HepG2 (cell line): ENCODE measurements at regions not wholly inside any gene's neighbourhood (a gene's known extent, or its start where the extent isn't known, plus 50 kb on each side); places are given as distances from the start of the nearest gene placed in this dataset.

ENCODE experiments used
- ATAC-seq: fragments of 200-7000 bp; cut with Tn5 transposase; 3 replicates; pipeline ENCODE4 v1.9.1; 2020; ENCODE audit warnings: mild to moderate bottlenecking, moderate library complexity
- BruUV-seq: library from RNA; stranded (reverse); fragments of 400-500 nt; replicated peaks from 2 replicates; lab custom pipeline; 2021; lab: Mats Ljungman, UMichigan
- CTCF ChIA-PET: fragments of 300-600 bp; formaldehyde crosslinking; extraction: SDS; loops from one replicate; lab custom pipeline; 2021; ENCODE audit warnings: low total read pairs, inconsistent platforms, low intra/inter-chr PET ratio; lab: Yijun Ruan, JAX
- POLR2A ChIA-PET: fragments of 350-600 bp; sonication (Branson Sonifier 250); formaldehyde crosslinking; loops from one replicate; lab custom pipeline; 2020; ENCODE audit warnings: antibody characterized with exemption, inconsistent platforms; lab: Yijun Ruan, JAX
- DNase-seq: peaks from one replicate; pipeline ENCODE4 v3.0.0-alpha.2; 2015; ENCODE audit warnings: low spot score
- FAIRE-seq: peaks from 3 replicates; lab custom pipeline; 2011; peaks lifted over from hg19 to GRCh38; lab: Jason Lieb, UNC
- H2AFZ ChIP-seq: one replicate; pipeline ENCODE4 v1.6.1; 2011; ENCODE audit warnings: low read length, inconsistent platforms
- H3K27ac ChIP-seq: fragments of 300-600 bp; 3 replicates; pipeline ENCODE4 v1.8.0; 2011; ENCODE audit warnings: mixed run types, mild to moderate bottlenecking, mixed read lengths, low read length, inconsistent platforms; ENCODE audit not compliant: insufficient read depth; ENCODE audit errors: extremely low read length
- H3K27me3 ChIP-seq, 2 experiments: fragments of 200-600 bp in 1 of 2; 2 replicates in 1 of 2; 3 replicates in 1 of 2; pipeline versions ENCODE4 v1.6.0 to v1.8.0; 2011; ENCODE audit warnings: low read length in 2 of 2, mild to moderate bottlenecking in 2 of 2, moderate library complexity in 2 of 2, inconsistent platforms in 1 of 2; ENCODE audit not compliant: insufficient read depth in 2 of 2, control insufficient read depth in 1 of 2
- H3K36me3 ChIP-seq, 2 experiments: fragments of 200-600 bp in 1 of 2; replicated peaks in 1 of 2; 2 replicates in 1 of 2; 3 replicates in 1 of 2; pipeline versions ENCODE4 v1.5.1 to v1.8.0; 2011; ENCODE audit warnings: low read length in 2 of 2, inconsistent platforms in 1 of 2; ENCODE audit not compliant: insufficient read depth in 2 of 2, control insufficient read depth in 1 of 2
- H3K4me1 ChIP-seq: 2 replicates; pipeline ENCODE4 v1.5.1; 2012; ENCODE audit warnings: low read length, inconsistent platforms; ENCODE audit not compliant: insufficient read depth
- H3K4me2 ChIP-seq: 2 replicates; pipeline ENCODE4 v1.6.0; 2011; ENCODE audit warnings: low read depth, low read length, inconsistent platforms
- H3K4me3 ChIP-seq, 3 experiments: fragments of 200-600 bp in 1 of 3; sonication (generic), shearing (Covaris generic) in 1 of 3; replicated peaks in 1 of 3; 2 replicates each; pipeline ENCODE4 v1.5.1; 2011 to 2016; ENCODE audit warnings: low read length in 3 of 3, inconsistent platforms in 2 of 3, low read depth in 2 of 3, mild to moderate bottlenecking in 2 of 3, control low read depth in 1 of 3, mixed read lengths in 1 of 3; ENCODE audit not compliant: insufficient read depth in 1 of 3
- H3K79me2 ChIP-seq: one replicate; pipeline ENCODE4 v1.6.1; 2011; ENCODE audit warnings: low read length, inconsistent platforms; ENCODE audit not compliant: insufficient read depth
- H3K9ac ChIP-seq: 2 replicates; pipeline ENCODE4 v1.6.0; 2011; ENCODE audit warnings: mild to moderate bottlenecking, low read depth, low read length, inconsistent platforms; ENCODE audit not compliant: insufficient read depth
- H3K9me3 ChIP-seq: 2 replicates; pipeline ENCODE4 v1.5.1; 2012; ENCODE audit warnings: mild to moderate bottlenecking, low read length
- H4K20me1 ChIP-seq: 2 replicates; pipeline ENCODE4 v1.6.0; 2011; ENCODE audit warnings: inconsistent platforms, mild to moderate bottlenecking, low read length, moderate library complexity; ENCODE audit not compliant: insufficient read depth
- KDM6A ChIP-seq: IDR thresholded peaks from 2 replicates; pipeline ENCODE4 v1.6.1; 2016; ENCODE audit warnings: low read depth
- SP2 ChIP-seq: sonication (generic); formaldehyde crosslinking; IDR thresholded peaks from 2 replicates; pipeline ENCODE4 v1.5.1; 2020; ENCODE audit warnings: mild to moderate bottlenecking, missing genetic modification reagents
- ZFP1 ChIP-seq: IDR thresholded peaks from 2 replicates; pipeline ENCODE4 v1.6.1; 2016
- ZNF10 ChIP-seq: sonication (generic); formaldehyde crosslinking; IDR thresholded peaks from 2 replicates; pipeline ENCODE4 v1.4.0; 2020; ENCODE audit warnings: mild to moderate bottlenecking, low read depth, missing genetic modification reagents, borderline replicate concordance
- ZNF354B ChIP-seq: sonication (generic); formaldehyde crosslinking; IDR thresholded peaks from 2 replicates; pipeline ENCODE4 v1.8.0; 2022; ENCODE audit warnings: mild to moderate bottlenecking, missing genetic modification reagents
- ZNF430 ChIP-seq: sonication (generic); formaldehyde crosslinking; IDR thresholded peaks from 2 replicates; pipeline ENCODE4 v1.9.0; 2021; ENCODE audit warnings: mild to moderate bottlenecking, missing genetic modification reagents
- WGBS: methylation state at CpG from one replicate; pipeline ENCODE4 v1.1.6; 2017; ENCODE audit warnings: low lambda C conversion rate; 5-methylcytosine and 5-hydroxymethylcytosine counted together
- in situ Hi-C: cut with HindIII; loops from 2 replicates; pipeline ENCODE4 v1.10.0; 2017; ENCODE audit warnings: low pct_unique_long_range_greater_than_20kb; ENCODE audit not compliant: extremely low pct_ligation_motif_present
- intact Hi-C: fragments of 100-400 bp; cut with micrococcal nuclease; formaldehyde crosslinking; loops from one replicate; pipeline ENCODE4 v1.10.0; 2022; ENCODE audit not compliant: unreplicated experiment
- TF ChIP-seq, protein P1 (sequence below): sonication (generic); formaldehyde crosslinking; IDR thresholded peaks from 2 replicates; pipeline ENCODE4 v1.5.1; 2020; ENCODE audit warnings: mild to moderate bottlenecking, missing genetic modification reagents

DNA sequence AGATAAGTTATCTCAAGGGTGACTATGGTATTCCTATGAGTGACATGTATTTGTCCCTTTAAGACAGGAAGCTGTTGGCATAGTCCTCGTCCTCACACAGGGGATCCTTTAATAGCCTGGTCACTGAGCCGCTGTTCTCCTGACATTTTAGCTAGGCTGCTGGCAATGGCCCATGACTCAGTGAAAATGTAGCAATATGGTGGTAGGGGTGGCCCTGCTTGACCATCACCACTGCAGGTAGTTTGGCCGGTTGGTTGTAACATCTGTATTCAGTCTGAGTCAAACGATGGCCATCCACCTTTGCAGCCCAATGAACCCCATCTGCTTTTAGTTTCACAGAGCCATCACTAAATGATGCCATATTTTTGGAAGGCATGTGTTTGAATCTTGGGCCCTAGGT lies 110.1 kb upstream of the RAB18 start (continued):
- no peak for TF ChIP-seq ZNF354B (CRISPR knock-in tag)

DNA sequence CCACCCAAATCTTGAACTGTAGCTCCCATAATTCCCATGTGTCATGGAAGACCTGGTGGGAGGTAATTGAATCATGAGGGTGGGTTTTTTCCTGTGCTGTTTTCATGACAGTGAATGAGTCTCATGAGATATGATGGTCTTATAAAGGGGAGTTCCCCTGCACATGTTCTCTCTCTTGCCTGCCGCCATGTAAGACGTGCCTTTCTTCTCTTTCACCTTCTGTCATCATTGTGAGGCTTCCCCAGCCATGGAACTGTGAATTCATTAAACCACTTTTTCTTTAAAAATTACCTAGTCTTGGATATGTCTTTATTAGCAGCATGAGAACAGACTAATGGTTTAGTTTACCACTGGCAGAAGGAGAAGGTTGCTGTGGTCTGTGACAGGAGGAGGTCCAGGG lies 111.5 kb upstream of the RAB18 start:
- BruUV-seq: no TSS peak
- CTCF ChIA-PET: no interaction called here
- no peak overlapping the region for H2AFZ ChIP-seq
- DNase-seq (no peak), FAIRE-seq (no peak), ATAC-seq (no peak)
- H3K27ac ChIP-seq: no peak overlapping the region
- in situ Hi-C loops (no loop called here), intact Hi-C loops (no loop called here)
- H3K4me1 ChIP-seq: no peaks in the 10 kb centered on the region
- no peaks in the 10 kb centered on the region for H3K36me3 ChIP-seq
- no peaks in the 10 kb centered on the region for H4K20me1 ChIP-seq
- no peak overlapping the region for H3K9ac ChIP-seq
- POLR2A ChIA-PET: no interaction called here
- 0% methylated on average over 2 of the region's 2 CpGs for WGBS
- TF ChIP-seq ZNF430 (CRISPR knock-in tag): peak; percentile 57; the same call in 1 of the 2 replicates
- TF ChIP-seq ZNF10 (CRISPR knock-in tag): no peak
- H3K9me3 ChIP-seq: peaks cover 11% of the 10 kb centered on the region; the same call in 1 of the 2 replicates
- H3K79me2 ChIP-seq: no peaks in the 10 kb centered on the region
- peaks cover 0 to 1% of the 10 kb centered on the region in 2 experiments; a peak in 1 of 5 replicates for H3K27me3 ChIP-seq
- no peak overlapping the region for H3K4me3 ChIP-seq
- no peak overlapping the region for H3K4me2 ChIP-seq

DNA sequence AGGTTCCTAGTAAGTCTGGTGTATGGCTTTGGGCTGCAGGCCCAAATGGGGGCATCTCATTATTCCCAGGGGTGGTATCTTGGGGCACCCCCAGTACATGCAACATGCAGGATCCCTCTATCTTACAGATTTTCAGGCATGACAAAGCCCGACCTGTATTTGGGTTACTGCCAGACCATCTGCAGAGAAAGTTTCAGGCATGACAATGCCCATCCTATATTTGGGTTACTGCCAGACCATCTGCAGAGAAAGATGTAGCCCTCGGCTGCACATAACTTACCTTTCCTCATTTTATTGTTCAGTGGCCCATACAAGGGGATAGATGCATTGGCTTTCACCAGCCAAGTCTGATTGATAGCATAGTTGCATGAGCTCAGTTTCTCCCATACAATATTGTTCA lies 112.2 kb upstream of the RAB18 start:
- 0% methylated on average over 1 of the region's 2 CpGs for WGBS
- CTCF ChIA-PET: no interaction called here
- Histone ChIP-seq H3K4me3 (no peak overlapping the region), H3K9ac (no peak overlapping the region), H2AFZ (no peak overlapping the region), H3K79me2 (no peaks in the 10 kb centered on the region), H4K20me1 (no peaks in the 10 kb centered on the region), H3K27me3 (peaks cover 0 to 1% of the 10 kb centered on the region in 2 experiments; a peak in 1 of 5 replicates), H3K4me2 (no peak overlapping the region), H3K4me1 (no peaks in the 10 kb centered on the region), H3K27ac (no peak overlapping the region), H3K9me3 (peaks cover 11% of the 10 kb centered on the region; the same call in 1 of the 2 replicates), H3K36me3 (no peaks in the 10 kb centered on the region)
- DNase-seq (no peak), FAIRE-seq (no peak), ATAC-seq (no peak)
- in situ Hi-C loops: no loop called here
- intact Hi-C loops: no loop called here
- no TSS peak for BruUV-seq
- TF ChIP-seq KDM6A (CRISPR knock-in tag) (no peak), ZFP1 (no peak), SP2 (CRISPR knock-in tag) (no peak)
- TF ChIP-seq, protein P1, sequence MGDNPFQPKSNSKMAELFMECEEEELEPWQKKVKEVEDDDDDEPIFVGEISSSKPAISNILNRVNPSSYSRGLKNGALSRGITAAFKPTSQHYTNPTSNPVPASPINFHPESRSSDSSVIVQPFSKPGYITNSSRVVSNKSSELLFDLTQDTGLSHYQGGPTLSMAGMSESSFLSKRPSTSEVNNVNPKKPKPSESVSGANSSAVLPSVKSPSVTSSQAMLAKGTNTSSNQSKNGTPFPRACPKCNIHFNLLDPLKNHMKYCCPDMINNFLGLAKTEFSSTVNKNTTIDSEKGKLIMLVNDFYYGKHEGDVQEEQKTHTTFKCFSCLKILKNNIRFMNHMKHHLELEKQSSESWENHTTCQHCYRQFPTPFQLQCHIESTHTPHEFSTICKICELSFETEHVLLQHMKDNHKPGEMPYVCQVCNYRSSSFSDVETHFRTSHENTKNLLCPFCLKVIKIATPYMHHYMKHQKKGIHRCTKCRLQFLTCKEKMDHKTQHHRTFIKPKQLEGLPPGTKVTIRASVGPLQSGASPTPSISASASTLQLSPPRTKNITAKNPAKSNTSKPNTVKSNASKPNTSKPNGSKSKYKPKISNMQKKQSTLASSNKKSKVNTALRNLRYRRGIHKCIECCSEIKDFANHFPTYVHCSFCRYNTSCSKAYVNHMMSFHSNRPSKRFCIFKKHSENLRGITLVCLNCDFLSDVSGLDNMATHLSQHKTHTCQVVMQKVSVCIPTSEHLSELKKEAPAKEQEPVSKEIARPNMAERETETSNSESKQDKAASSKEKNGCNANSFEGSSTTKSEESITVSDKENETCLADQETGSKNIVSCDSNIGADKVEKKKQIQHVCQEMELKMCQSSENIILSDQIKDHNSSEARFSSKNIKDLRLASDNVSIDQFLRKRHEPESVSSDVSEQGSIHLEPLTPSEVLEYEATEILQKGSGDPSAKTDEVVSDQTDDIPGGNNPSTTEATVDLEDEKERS (CRISPR knock-in tag): no peak
- POLR2A ChIA-PET: no interaction called here
